ENCODE measurements at regions not wholly inside any gene's neighbourhood (a gene's known extent, or its start where the extent isn't known, plus 50 kb on each side); places are given as distances from the start of the nearest gene placed in this dataset.
A peak's percentile ranks its signal among the peaks of the same experiment; 100 is the strongest.

DNA sequence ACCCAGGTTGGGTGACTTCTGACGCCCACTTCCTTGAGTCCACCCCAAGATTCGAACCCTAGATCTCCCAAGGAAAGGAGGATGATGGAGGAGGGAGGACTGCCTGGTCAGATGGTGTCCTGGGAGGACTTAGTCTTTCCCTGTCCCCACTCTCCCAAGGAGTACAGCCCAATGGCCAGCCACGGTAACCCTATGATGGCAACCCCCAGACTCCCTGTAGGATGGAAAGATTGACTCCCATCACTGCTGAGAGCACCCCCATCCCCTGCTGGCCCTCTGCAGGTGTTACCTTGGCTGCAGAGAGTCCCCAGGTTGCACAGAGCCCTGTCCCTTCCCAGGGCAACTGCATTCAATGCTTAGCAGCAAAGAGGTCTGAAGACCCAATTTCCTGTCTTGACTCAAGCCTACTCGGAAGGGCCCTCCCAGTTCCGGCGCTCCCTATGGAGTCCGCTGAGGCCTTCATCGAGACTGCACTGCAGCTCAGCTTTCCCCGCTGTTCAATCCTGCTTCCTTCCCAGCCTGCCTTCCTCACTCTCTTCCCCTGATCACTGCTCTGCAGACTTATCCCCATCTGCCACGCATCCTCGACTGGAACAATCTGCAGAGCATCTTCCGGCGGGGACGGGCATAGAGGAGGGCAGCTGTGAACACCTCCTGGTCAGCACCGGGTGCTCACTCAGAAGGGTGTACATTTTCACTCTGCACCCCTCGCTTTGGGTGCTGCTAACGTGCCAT is 50.8 kb upstream of the OCM2 start:
- DNase-seq (ENCODE audit: low read depth): no peak

DNA sequence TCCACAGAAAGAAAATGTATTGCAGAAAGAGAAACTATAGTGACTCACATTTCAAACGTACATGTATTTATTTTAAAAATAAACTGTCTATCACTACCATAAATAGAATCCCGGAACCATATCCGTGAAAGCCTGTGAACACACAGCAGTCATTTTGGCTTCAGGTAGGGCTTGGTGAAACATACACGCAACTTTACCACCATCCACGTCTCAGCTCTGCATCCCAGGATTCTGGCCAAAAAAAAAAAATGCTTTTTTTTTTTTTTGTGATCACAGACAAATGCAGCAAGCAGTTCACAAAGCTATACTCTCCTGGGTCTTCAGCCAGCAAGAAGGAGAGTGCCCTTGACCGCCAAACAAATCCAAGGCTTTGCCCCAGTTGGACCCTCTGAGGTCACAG is 56.8 kb upstream of the OCM2 start:
- no peak for DNase-seq (ENCODE audit: low read depth)

DNA sequence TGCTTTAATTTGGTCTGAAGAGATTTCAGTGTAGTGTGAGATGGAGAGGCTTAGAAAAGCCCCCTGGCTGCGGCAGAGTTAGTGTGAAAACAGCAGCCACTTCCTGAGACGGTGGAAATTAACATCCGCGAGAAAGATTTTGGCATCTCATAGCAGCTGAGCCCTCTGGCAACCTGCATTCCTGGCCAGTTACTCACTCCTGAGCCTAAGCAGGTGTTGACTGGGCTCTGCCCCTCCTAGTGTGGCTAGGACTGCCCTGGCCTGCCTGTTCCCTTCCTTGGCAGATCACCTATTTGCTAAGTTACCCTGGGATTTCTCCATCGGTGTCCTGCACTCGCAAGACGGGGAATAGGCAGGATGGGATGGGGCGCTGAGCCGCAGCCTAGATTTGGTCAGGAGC is 57.6 kb upstream of the LMTK2 start:
- peak; percentile 51 for DNase-seq (ENCODE audit: low read depth)

DNA sequence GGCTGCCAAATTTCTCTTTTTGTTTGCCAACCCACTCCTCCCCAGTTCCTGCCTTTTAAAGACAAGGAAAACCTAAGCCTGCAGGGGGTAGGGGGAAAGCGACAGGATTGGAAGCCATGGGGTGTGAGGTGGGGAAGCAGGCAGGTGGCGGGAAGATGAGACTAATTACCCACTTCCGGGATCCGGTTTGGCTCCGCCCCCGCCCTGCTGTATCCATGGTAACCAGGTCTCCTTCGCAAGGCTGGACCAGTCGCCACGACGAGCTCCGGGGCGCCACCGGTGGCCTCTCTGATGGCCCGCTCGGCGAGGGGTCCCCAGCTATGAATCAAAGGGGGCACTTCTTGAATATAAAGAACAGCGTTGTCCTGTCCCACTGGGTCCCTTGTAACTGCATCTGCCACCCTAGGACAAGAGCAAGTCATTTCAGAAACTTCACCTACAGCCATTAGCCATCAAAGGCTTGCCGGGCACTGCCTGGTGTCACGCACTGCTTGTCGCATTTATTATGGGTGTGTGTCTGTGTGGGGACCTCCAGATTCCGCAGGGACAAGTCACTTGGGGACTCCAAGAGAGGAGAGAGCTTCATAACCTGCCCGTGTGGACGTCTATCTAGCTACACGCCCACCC is 55.4 kb upstream of the LMTK2 start:
- no peak for DNase-seq (ENCODE audit: low read depth)

DNA sequence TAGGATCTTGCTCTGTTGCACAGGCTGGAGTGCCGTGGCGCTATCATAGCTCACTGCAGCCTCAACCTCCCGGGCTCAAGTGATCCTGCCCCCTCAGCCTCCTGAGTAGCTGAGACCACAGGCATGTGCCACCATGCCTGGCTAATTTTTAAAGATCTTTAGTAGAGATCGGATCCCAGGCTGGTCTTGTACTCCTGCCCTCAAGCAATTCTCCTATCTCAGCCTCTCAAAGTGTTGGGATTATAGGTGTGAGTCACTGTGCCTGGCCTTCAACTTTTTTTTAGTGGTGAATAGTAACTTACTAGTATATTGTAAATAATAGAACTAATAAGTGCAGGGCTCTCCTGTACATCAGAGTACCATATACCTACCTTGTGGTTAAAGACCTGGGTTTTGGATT is 52.1 kb upstream of the LMTK2 start:
- peak; percentile 33 for DNase-seq (ENCODE audit: low read depth)

DNA sequence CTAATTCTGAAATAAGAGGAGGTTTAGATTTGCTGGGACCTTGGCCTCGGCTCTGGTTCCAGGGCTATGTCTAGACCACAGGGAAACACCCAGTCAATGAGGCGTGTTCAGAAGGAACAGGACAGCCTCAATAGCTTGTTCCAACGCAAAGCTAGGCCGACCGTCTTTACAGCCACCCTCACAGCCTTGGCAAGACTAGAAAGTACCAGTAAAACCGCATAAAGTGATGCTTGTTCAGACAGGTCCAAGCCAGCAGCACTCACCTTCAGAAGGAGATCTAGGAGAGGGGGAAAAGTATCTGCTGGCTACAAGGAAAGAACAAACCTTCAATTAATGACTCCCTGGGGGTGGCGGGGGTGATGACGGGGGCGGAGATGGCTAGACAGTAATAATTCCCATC is 50.1 kb upstream of the LMTK2 start:
- DNase-seq (ENCODE audit: low read depth): no peak

Data from Daoy (cell line).